Subcutaneous abdominal adipose tissue (tissue), 5 donors: ENCODE measurements at regions not wholly inside any gene's neighbourhood (a gene's known extent, or its start where the extent isn't known, plus 50 kb on each side); places are given as distances from the start of the nearest gene placed in this dataset.
"Not testable (repeated sequence)": the region's sequence is repeated elsewhere in the genome, so short reads cannot be mapped to it uniquely, and the experiment has no call there.

Experiments
- H3K27ac ChIP-seq: one replicate; pipeline ENCODE4 v1.7.0; 2013; ENCODE audit warnings: low read depth, mild to moderate bottlenecking, inconsistent platforms, low read length, moderate library complexity
- H3K27me3 ChIP-seq, 5 donors: one replicate each; pipeline ENCODE4 v1.7.0; 2013; ENCODE audit warnings: low read length in 5 of 5, inconsistent platforms in 1 of 5; ENCODE audit not compliant: control insufficient read depth in 5 of 5, insufficient read depth in 4 of 5
- H3K36me3 ChIP-seq, 5 donors: one replicate each; pipeline ENCODE4 v1.7.0; 2013; ENCODE audit warnings: low read length in 5 of 5; ENCODE audit not compliant: control insufficient read depth in 5 of 5, insufficient read depth in 5 of 5
- H3K4me1 ChIP-seq, 5 donors: one replicate each; pipeline ENCODE4 v1.7.0; 2013; ENCODE audit warnings: low read length in 5 of 5, mild to moderate bottlenecking in 3 of 5, moderate library complexity in 1 of 5; ENCODE audit not compliant: control insufficient read depth in 5 of 5, insufficient read depth in 5 of 5
- H3K4me3 ChIP-seq, 5 donors: one replicate each; pipeline ENCODE4 v1.7.0; 2013; ENCODE audit warnings: low read length in 5 of 5, low read depth in 1 of 5
- H3K9ac ChIP-seq, 5 donors: one replicate each; pipeline ENCODE4 v1.7.0; 2013; ENCODE audit warnings: low read length in 5 of 5, mild to moderate bottlenecking in 4 of 5, moderate library complexity in 3 of 5
- H3K9me3 ChIP-seq, 5 donors: one replicate each; pipeline ENCODE4 v1.7.0; 2013; ENCODE audit warnings: low read length in 5 of 5; ENCODE audit not compliant: control insufficient read depth in 5 of 5
- donor health status: healthy.
- donor health status: healthy.
- donor health status: healthy.
- donor health status: healthy.
- donor health status: healthy.

DNA sequence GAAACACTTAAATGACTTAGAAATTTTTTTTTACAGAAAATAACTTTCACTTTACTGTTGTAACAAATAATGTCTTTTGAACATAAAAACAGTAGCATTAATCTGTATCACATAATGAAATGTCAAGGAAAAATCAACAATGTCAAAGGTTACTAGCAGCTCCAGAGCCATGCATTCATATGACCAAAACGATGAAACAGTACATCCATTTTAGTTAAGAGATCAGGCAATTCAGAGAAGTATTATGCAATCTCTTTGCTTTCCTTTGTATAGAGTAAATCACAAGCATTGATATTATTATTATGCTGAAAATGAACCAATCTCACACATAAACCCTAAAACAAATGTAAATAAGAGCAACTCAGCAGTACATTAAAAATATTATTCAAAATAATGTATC, 748.9 kb downstream of the PLA2G4A start:
- no peak overlapping the region for H3K4me3 ChIP-seq
- no peaks in the 10 kb centered on the region for H3K36me3 ChIP-seq
- no peaks in the 10 kb centered on the region for H3K9me3 ChIP-seq
- H3K4me1 ChIP-seq: no peaks in the 10 kb centered on the region
- no peak overlapping the region for H3K9ac ChIP-seq
- no peak overlapping the region for H3K27ac ChIP-seq
- no peaks in the 10 kb centered on the region for H3K27me3 ChIP-seq

GRCh38 chr1:187588917-187589316, 760.2 kb downstream of the PLA2G4A start:
- Histone ChIP-seq H3K4me1 (no peaks in the 10 kb centered on the region), H3K9ac (no peak overlapping the region), H3K4me3 (no peak overlapping the region), H3K27me3 (no peaks in the 10 kb centered on the region), H3K27ac (no peak overlapping the region), H3K9me3 (no peaks in the 10 kb centered on the region), H3K36me3 (no peaks in the 10 kb centered on the region)

GRCh38 chr1:187605736-187606135, 777.0 kb downstream of the PLA2G4A start:
- no peak overlapping the region for H3K9ac ChIP-seq
- no peak overlapping the region for H3K27ac ChIP-seq
- no peaks in the 10 kb centered on the region for H3K36me3 ChIP-seq
- H3K27me3 ChIP-seq: no peaks in the 10 kb centered on the region
- peaks cover 0 to 3% (median 0%) of the 10 kb centered on the region in 5 donors for H3K9me3 ChIP-seq
- H3K4me3 ChIP-seq: no peak overlapping the region
- H3K4me1 ChIP-seq: no peaks in the 10 kb centered on the region

DNA sequence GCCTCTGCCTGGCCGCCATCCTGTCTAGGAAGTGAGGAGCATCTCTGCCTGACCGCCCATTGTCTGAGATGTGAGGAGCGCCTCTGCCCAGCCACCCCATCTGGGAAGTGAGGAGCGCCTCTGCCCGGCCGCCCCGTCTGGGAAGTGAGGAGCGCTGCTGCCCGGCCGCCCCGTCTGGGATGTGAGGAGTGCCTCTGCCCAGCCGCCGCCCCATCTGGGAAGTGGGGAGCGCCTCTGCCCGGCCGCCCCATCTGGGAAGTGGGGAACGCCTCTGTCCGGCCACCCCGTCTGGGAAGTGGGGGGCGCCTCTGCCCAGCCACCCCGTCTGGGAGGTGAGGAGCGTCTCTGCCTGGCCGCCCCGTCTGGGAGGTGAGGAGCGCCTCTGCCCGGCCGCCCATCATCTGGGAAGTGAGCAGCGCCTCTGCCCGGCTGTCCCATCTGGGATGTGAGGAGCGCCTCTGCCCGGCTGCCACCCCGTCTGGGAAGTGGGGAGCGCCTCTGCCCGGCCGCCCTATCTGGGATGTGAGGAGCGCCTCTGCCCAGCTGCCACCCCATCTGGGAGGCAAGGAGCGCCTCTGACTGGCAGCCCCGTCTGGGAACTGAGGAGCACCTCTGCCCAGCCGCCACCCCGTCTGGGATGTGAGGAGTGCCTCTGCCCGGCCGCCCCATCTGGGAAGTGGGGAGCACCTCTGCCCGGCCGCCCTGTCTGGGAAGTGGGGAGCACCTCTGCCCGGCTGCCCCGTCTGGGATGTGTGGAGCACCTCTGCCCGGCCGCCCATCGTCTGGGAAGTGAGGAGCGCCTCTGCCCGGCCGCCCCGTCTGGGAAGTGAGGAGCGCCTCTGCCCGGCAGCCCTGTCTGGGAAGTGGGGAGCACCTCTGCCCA, 787.3 kb downstream of the PLA2G4A start:
- not testable (repeated sequence) for H3K4me3 ChIP-seq, H3K27me3 ChIP-seq, H3K9me3 ChIP-seq, H3K9ac ChIP-seq, H3K27ac ChIP-seq, H3K36me3 ChIP-seq, H3K4me1 ChIP-seq

DNA sequence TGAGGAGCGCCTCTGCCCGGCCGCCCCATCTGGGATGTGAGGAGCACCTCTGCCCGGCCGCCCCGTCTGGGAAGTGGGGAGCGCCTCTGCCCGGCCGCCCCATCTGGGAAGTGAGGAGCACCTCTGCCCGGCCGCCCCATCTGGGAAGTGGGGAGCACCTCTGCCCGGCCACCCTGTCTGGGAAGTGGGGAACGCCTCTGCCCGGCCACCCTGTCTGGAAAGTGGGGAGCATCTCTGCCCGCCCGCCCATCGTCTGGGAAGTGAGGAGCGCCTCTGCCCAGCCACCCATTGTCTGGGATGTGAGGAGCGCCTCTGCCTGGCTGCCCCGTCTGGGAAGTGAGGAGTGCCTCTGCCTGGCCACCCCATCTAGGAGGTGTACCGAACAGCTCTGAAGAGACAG, 788.1 kb downstream of the PLA2G4A start:
- not testable (repeated sequence) for H3K9ac ChIP-seq, H3K27ac ChIP-seq, H3K4me1 ChIP-seq, H3K27me3 ChIP-seq, H3K36me3 ChIP-seq, H3K9me3 ChIP-seq, H3K4me3 ChIP-seq

DNA sequence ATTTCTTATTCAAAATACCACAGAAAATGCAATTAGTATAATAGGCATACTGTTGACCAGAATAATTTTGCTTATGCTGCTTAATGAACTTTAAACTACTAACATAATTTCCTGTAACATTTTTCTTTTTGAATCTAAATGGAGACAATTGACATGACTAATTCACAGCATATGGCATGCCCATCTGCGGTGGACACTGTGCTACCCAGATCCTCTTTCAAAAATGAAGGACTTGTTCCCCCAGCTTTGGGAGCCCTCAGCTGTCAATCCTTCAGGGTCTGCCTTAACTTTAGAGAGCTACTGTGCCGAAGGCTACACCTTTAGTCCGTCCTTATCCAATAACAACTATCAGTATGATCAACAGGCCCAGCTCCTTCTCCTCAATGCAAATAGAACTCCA, 789.0 kb downstream of the PLA2G4A start:
- Histone ChIP-seq H3K9ac (no peak overlapping the region), H3K4me1 (no peaks in the 10 kb centered on the region), H3K4me3 (no peak overlapping the region), H3K9me3 (peaks cover 0 to 3% (median 0%) of the 10 kb centered on the region in 5 donors), H3K36me3 (no peaks in the 10 kb centered on the region), H3K27ac (no peak overlapping the region), H3K27me3 (no peaks in the 10 kb centered on the region)

DNA sequence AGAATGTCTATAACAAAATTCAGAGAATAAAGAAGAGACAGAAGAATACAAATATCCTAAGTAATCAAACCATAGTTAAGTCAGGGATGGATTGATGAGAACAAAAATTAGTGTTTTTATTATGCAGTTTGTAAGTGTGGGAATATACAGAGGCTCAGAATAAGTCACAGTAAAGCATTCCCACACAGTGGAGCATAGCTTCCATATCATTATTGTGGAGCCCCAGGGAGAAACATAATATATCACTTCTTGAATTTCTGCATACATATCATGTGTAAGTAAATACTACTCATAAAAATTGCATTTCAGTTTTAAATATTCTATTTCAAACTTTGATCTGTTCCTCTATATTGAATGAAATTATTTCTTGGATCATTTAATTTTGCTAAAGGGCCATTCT, 790.4 kb downstream of the PLA2G4A start:
- no peak overlapping the region for H3K9ac ChIP-seq
- no peaks in the 10 kb centered on the region for H3K36me3 ChIP-seq
- H3K4me1 ChIP-seq: peaks cover 0 to under 1% (median 0%) of the 10 kb centered on the region in 5 donors
- H3K9me3 ChIP-seq: peaks cover 0 to 3% (median 0%) of the 10 kb centered on the region in 5 donors
- no peaks in the 10 kb centered on the region for H3K27me3 ChIP-seq
- H3K27ac ChIP-seq: no peak overlapping the region
- H3K4me3 ChIP-seq: no peak overlapping the region

GRCh38 chr1:187621951-187622350, 793.2 kb downstream of the PLA2G4A start:
- peaks cover 0 to 3% (median 0%) of the 10 kb centered on the region in 5 donors for H3K9me3 ChIP-seq
- peaks cover 0 to 17% (median 7%) of the 10 kb centered on the region in 5 donors for H3K4me1 ChIP-seq
- no peak overlapping the region for H3K4me3 ChIP-seq
- H3K36me3 ChIP-seq: no peaks in the 10 kb centered on the region
- H3K27ac ChIP-seq: no peak overlapping the region
- H3K27me3 ChIP-seq: no peaks in the 10 kb centered on the region
- no peak overlapping the region for H3K9ac ChIP-seq

- H3K4me3 ChIP-seq: no peak overlapping the region
- peaks cover 0 to 17% (median 7%) of the 10 kb centered on the region in 5 donors for H3K4me1 ChIP-seq
- peaks cover 0 to 3% (median 0%) of the 10 kb centered on the region in 5 donors for H3K9me3 ChIP-seq
- no peak overlapping the region for H3K27ac ChIP-seq
- no peaks in the 10 kb centered on the region for H3K27me3 ChIP-seq
- H3K9ac ChIP-seq: no peak overlapping the region
- no peaks in the 10 kb centered on the region for H3K36me3 ChIP-seq
Measured at GRCh38 chr1:187622545-187622944, 793.8 kb downstream of the PLA2G4A start.

GRCh38 chr1:187624812-187625545, 796.2 kb downstream of the PLA2G4A start:
- Histone ChIP-seq H3K9ac (no peak overlapping the region), H3K4me3 (no peak overlapping the region), H3K9me3 (no peaks in the 10 kb centered on the region), H3K36me3 (no peaks in the 10 kb centered on the region), H3K27me3 (no peaks in the 10 kb centered on the region), H3K27ac (peak overlapping the region; percentile 63), H3K4me1 (peaks cover 0 to 17% (median 7%) of the 10 kb centered on the region in 5 donors)
